ENCODE measurements at regions not wholly inside any gene's neighbourhood (a gene's known extent, or its start where the extent isn't known, plus 50 kb on each side); places are given as distances from the start of the nearest gene placed in this dataset.

DNA sequence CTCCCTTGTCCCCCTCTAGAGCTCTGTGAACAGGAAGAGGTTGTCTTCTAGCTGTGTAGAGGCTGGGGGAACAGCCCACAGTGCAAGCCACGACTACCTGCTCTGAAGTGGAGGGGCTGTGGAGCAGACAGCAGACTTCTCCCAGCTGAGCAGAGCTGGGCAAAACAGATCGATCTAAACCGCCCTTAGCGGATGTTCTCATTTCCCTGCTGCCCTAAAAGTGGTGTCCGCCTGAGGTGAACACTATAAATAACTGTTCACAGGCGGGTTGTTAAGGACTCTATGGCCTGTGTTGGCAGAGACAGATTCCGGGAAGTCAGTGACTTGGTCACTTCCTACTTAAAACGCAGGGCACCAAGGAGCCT is 203.2 kb downstream of the RHOU start (continued):
- TF ChIP-seq RFXANK (CRISPR knock-in tag; IDR thresholded peaks at IDR 0.05) (no peak), JUND (CRISPR knock-in tag; IDR thresholded peaks at IDR 0.05) (no peak), POLR2A (IDR thresholded peaks at IDR 0.05; ENCODE audit: insufficient read depth in 1 of 2, low read depth in 2 of 2, low read length in 2 of 2) (0 out of 4 replicates have a peak, but pooled peaks of 1 of the 2 experiments have one; percentile 47), TSC22D2 (CRISPR knock-in tag; IDR thresholded peaks at IDR 0.05; ENCODE audit: borderline replicate concordance) (no peak), PCBP1 (IDR thresholded peaks at IDR 0.05; ENCODE audit: borderline replicate concordance, low read depth, low read length) (no peak), ZNF468 (CRISPR knock-in tag; IDR thresholded peaks at IDR 0.05) (no peak), ZNF768 (CRISPR knock-in tag; IDR thresholded peaks at IDR 0.05) (no peak), MTF2 (CRISPR knock-in tag; IDR thresholded peaks at IDR 0.05; ENCODE audit: borderline replicate concordance) (no peak), BRCA1 (CRISPR knock-in tag; IDR thresholded peaks at IDR 0.05) (no peak), ZMYM2 (CRISPR knock-in tag; IDR thresholded peaks at IDR 0.05) (no peak), NFE2L2 (IDR thresholded peaks at IDR 0.05; ENCODE audit: low read length) (no peak), DRAP1 (CRISPR knock-in tag; IDR thresholded peaks at IDR 0.05) (peak; percentile 55; the same call in 1 of the 2 replicates), SAFB2 (CRISPR knock-in tag; IDR thresholded peaks at IDR 0.05; ENCODE audit: borderline replicate concordance, low read depth) (no peak), ZNF83 (CRISPR knock-in tag; IDR thresholded peaks at IDR 0.05; ENCODE audit: borderline replicate concordance) (no peak), ZNF235 (CRISPR knock-in tag; IDR thresholded peaks at IDR 0.05; ENCODE audit: borderline replicate concordance) (no peak), DR1 (CRISPR knock-in tag; IDR thresholded peaks at IDR 0.05) (no peak), MIXL1 (CRISPR knock-in tag; IDR thresholded peaks at IDR 0.05) (peak; percentile 73; the same call in 1 of the 2 replicates), KAT7 (CRISPR knock-in tag; IDR thresholded peaks at IDR 0.05; ENCODE audit: borderline replicate concordance) (no peak), SOX6 (IDR thresholded peaks at IDR 0.05) (no peak), SOX6 (CRISPR knock-in tag; IDR thresholded peaks at IDR 0.05) (peak; percentile 43), ZNF451 (CRISPR knock-in tag; IDR thresholded peaks at IDR 0.05) (0 out of 2 replicates have a peak, but pooled peaks have one; percentile 44), SMYD3 (CRISPR knock-in tag; IDR thresholded peaks at IDR 0.05) (no peak), ZNF678 (CRISPR knock-in tag; IDR thresholded peaks at IDR 0.05) (no peak), NBN (conservative IDR thresholded peaks at IDR 0.05) (no peak), MIER3 (CRISPR knock-in tag; IDR thresholded peaks at IDR 0.05; ENCODE audit: borderline replicate concordance) (no peak), KLF15 (CRISPR knock-in tag; IDR thresholded peaks at IDR 0.05; ENCODE audit: borderline replicate concordance) (no peak)
- TF ChIP-seq, protein P1, sequence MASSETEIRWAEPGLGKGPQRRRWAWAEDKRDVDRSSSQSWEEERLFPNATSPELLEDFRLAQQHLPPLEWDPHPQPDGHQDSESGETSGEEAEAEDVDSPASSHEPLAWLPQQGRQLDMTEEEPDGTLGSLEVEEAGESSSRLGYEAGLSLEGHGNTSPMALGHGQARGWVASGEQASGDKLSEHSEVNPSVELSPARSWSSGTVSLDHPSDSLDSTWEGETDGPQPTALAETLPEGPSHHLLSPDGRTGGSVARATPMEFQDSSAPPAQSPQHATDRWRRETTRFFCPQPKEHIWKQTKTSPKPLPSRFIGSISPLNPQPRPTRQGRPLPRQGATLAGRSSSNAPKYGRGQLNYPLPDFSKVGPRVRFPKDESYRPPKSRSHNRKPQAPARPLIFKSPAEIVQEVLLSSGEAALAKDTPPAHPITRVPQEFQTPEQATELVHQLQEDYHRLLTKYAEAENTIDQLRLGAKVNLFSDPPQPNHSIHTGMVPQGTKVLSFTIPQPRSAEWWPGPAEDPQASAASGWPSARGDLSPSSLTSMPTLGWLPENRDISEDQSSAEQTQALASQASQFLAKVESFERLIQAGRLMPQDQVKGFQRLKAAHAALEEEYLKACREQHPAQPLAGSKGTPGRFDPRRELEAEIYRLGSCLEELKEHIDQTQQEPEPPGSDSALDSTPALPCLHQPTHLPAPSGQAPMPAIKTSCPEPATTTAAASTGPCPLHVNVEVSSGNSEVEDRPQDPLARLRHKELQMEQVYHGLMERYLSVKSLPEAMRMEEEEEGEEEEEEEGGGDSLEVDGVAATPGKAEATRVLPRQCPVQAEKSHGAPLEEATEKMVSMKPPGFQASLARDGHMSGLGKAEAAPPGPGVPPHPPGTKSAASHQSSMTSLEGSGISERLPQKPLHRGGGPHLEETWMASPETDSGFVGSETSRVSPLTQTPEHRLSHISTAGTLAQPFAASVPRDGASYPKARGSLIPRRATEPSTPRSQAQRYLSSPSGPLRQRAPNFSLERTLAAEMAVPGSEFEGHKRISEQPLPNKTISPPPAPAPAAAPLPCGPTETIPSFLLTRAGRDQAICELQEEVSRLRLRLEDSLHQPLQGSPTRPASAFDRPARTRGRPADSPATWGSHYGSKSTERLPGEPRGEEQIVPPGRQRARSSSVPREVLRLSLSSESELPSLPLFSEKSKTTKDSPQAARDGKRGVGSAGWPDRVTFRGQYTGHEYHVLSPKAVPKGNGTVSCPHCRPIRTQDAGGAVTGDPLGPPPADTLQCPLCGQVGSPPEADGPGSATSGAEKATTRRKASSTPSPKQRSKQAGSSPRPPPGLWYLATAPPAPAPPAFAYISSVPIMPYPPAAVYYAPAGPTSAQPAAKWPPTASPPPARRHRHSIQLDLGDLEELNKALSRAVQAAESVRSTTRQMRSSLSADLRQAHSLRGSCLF (CRISPR knock-in tag; IDR thresholded peaks at IDR 0.05; ENCODE audit: borderline replicate concordance) = no peak
- TF ChIP-seq, protein P2, sequence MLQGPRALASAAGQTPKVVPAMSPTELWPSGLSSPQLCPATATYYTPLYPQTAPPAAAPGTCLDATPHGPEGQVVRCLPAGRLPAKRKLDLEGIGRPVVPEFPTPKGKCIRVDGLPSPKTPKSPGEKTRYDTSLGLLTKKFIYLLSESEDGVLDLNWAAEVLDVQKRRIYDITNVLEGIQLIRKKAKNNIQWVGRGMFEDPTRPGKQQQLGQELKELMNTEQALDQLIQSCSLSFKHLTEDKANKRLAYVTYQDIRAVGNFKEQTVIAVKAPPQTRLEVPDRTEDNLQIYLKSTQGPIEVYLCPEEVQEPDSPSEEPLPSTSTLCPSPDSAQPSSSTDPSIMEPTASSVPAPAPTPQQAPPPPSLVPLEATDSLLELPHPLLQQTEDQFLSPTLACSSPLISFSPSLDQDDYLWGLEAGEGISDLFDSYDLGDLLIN (CRISPR knock-in tag; IDR thresholded peaks at IDR 0.05; ENCODE audit: borderline replicate concordance) = no peak
- TF ChIP-seq, protein P3, sequence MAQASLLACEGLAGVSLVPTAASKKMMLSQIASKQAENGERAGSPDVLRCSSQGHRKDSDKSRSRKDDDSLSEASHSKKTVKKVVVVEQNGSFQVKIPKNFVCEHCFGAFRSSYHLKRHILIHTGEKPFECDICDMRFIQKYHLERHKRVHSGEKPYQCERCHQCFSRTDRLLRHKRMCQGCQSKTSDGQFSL (CRISPR knock-in tag; IDR thresholded peaks at IDR 0.05) = no peak

Measured in HepG2 (cell line).